H7 (cell line): ENCODE measurements at regions not wholly inside any gene's neighbourhood (a gene's known extent, or its start where the extent isn't known, plus 50 kb on each side); places are given as distances from the start of the nearest gene placed in this dataset.

Source experiments
- DNase-seq: peaks from one replicate; pipeline ENCODE4 v3.0.0; 2012
- H3K27me3 ChIP-seq: 2 replicates; pipeline ENCODE4 v1.6.0; 2011; ENCODE audit warnings: mild to moderate bottlenecking, low read length; ENCODE audit not compliant: control insufficient read depth, insufficient read depth
- H3K36me3 ChIP-seq: replicated peaks from 2 replicates; pipeline ENCODE4 v1.5.1; 2011; ENCODE audit warnings: low read length; ENCODE audit not compliant: control insufficient read depth, insufficient read depth
- H3K4me3 ChIP-seq: 2 replicates; pipeline ENCODE4 v1.5.1; 2011; ENCODE audit warnings: low read depth, mild to moderate bottlenecking, control low read depth, low read length, moderate library complexity; ENCODE audit not compliant: insufficient read depth

DNA sequence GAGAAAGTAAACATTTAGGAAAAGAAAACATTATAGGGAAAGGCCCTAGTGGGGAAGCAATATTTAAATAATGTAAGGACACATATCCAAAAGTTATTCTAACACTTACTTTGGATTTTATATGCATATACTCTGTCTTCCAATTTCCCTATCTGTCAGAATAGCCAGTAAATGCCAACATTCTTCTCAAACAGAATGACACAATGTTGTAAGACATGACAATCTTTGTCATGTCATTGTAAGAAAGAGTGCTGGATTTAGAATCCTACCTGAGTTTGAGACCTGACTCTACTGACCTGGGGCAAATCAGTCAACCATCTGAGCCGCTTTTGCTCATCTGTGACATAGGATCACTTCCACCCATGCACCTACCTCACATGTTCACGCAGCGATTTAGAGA is 198.3 kb downstream of the PHLDA1 start:
- H3K4me3 ChIP-seq: no peak overlapping the region
- DNase-seq: no peak
- H3K36me3 ChIP-seq: no peaks in the 10 kb centered on the region
- no peaks in the 10 kb centered on the region for H3K27me3 ChIP-seq

DNA sequence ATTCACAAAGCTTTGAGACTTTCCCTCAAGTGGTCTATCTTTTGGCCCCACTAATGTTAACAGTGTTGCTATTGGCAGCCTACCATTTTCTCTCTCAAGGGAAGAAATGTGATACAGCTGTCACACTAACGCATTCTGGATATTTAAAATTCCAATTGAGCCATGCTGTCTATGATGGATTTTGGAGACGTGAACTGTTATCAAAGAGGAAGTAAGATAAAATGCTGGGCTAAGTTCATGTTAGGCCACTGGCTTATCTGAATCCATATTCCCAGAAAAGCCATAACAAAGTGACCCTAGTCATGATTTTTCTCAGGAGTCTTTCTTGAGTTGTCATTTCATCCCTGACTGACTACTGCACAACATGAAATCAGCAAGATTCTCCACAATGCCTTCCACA is 200.2 kb downstream of the PHLDA1 start:
- DNase-seq: no peak
- Histone ChIP-seq H3K27me3 (no peaks in the 10 kb centered on the region), H3K36me3 (no peaks in the 10 kb centered on the region), H3K4me3 (no peak overlapping the region)

GRCh38 chr12:75827061-75827460 is 204.5 kb downstream of the PHLDA1 start:
- DNase-seq: no peak
- H3K27me3 ChIP-seq: no peaks in the 10 kb centered on the region
- H3K36me3 ChIP-seq: no peaks in the 10 kb centered on the region
- H3K4me3 ChIP-seq: no peak overlapping the region

DNA sequence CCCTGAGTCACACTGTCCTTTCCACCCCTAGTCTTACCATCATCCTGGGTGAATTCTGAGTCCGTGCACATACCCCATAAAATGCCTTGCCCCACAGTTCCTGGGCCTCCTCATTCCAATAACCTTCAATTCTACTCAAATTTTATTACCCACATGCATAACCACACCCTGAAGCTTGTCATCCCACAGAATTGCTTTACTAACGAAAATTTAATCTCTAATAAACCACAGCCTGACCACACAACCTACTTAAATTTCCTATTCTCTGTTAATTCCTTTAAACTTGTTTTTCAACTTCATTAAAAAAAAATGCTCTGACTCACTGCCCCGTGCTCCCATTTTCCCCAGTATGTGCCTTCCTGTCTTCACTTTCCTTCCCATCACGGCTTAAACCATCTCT is 205.9 kb downstream of the PHLDA1 start:
- Histone ChIP-seq H3K36me3 (no peaks in the 10 kb centered on the region), H3K27me3 (no peaks in the 10 kb centered on the region), H3K4me3 (no peak overlapping the region)
- no peak for DNase-seq

GRCh38 chr12:75823475-75823874 is 208.1 kb downstream of the PHLDA1 start:
- H3K4me3 ChIP-seq: no peak overlapping the region
- no peak for DNase-seq
- no peaks in the 10 kb centered on the region for H3K27me3 ChIP-seq
- H3K36me3 ChIP-seq: no peaks in the 10 kb centered on the region

DNA sequence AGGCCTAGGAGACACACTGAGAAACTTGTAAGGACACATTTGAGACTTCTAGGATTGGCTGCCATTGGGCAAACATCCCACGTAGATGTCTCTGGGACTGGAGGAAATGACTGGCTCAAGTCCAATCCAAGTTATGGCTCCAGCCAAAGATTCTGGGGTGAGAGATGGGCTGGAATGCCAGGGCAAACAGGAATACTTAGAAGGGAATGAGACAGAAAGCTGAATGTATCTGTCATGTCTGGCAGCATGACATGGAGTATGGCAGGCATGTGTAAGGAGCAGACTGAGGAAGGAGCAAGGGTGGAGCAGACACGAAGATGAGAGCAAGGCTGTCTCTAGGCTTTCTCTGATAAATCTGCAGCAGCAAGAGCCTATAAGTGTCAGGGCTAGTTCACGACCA is 209.2 kb downstream of the PHLDA1 start:
- no peak for DNase-seq
- no peak overlapping the region for H3K4me3 ChIP-seq
- H3K27me3 ChIP-seq: no peaks in the 10 kb centered on the region
- no peaks in the 10 kb centered on the region for H3K36me3 ChIP-seq

DNA sequence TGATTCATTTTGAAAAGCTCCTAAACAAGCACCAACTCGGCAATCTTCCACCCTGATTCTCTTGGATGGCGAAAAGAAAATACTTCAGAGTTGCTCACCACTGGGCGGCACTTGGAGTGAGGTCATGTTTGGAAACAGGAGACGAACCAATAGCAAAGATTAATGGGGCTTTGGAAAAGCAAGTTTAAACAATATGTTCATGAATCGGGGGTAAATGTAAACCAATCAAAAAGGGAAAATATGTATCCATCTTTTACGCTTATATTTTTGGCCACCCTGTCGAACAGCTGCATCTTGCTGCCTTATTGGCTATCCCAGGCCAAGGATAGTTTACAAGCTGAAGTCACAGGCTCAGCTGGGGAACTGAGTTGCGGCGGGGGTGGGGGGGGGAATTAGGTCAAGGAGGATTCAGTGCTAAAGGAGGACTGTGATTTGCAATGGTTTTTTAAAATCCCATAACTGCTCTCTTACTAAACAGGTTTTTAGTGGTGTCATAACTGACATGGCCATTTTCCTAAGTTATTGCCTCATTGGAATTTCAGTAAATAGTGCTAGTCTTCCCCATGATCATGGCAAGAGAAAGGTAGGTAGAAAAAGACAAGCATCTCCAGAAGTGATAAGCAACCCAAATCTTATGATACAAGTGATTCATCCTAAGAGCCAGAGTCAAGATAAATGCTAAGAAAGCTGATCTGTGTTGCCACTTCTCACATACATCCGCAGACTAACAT is 210.6 kb downstream of the PHLDA1 start:
- H3K4me3 ChIP-seq: no peak overlapping the region
- H3K27me3 ChIP-seq: no peaks in the 10 kb centered on the region
- no peak for DNase-seq
- H3K36me3 ChIP-seq: no peaks in the 10 kb centered on the region

DNA sequence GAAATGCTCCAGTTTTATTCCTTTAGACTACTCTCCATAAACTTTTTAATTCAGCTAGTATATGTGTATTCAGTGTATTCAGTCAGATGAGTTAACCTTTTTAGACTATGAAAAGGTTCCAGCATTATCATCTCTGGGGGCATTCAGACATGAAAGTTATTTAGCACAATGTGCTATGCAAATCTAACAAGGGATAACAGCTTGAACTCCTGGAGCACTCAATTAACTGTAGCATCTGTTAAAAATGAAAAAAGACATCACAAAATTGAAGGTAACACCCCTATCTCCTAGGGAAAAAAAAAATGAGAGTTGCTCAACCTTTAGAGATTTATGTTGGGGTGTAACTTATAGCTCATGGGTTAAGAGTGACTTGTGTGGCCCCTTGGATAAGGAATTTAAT is 211.5 kb downstream of the PHLDA1 start:
- H3K36me3 ChIP-seq: no peaks in the 10 kb centered on the region
- no peak overlapping the region for H3K4me3 ChIP-seq
- DNase-seq: no peak
- no peaks in the 10 kb centered on the region for H3K27me3 ChIP-seq

- Histone ChIP-seq H3K27me3 (no peaks in the 10 kb centered on the region), H3K36me3 (no peaks in the 10 kb centered on the region), H3K4me3 (no peak overlapping the region)
- no peak for DNase-seq
Observed at GRCh38 chr12:75819512-75819911, 212.1 kb downstream of the PHLDA1 start.

DNA sequence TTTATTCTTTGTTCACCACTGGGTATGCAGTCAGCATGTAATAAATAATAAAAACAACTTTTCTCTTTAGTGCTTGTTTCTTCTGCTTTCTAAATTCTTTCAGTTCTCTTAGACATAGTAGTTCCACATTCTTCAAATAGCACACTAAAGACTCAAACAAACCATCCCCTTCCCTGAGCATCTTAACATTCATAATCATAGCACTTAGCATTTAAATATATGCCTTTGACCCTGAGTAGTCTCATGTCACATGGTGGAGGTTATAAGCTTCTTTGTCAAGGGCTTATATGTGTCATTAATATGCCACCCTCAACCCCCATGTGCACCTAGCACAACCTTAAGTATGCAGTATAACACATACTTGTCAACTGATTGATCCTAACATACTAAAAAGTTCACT is 212.7 kb downstream of the PHLDA1 start:
- no peak for DNase-seq
- H3K4me3 ChIP-seq: no peak overlapping the region
- H3K36me3 ChIP-seq: no peaks in the 10 kb centered on the region
- no peaks in the 10 kb centered on the region for H3K27me3 ChIP-seq

DNA sequence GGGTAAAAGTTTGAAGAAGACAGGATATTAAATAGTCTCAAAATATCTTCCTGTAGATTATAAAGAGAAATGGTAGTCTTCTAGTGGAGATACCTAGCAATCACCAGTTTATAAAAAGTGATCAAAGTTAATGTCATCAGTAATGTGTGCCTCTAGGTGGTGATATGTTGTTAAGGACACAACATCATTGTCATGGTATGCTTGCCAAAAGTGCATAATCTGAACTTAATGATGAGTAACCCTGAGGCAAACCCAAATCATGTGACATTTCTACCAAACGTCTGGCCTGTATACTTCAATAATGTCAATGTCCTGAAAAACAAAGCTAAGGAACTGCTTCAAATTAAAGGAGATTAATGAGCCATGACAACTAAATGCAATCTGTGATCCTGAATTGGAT is 214.7 kb downstream of the PHLDA1 start:
- no peaks in the 10 kb centered on the region for H3K27me3 ChIP-seq
- no peak for DNase-seq
- no peaks in the 10 kb centered on the region for H3K36me3 ChIP-seq
- H3K4me3 ChIP-seq: no peak overlapping the region

- Histone ChIP-seq H3K27me3 (no peaks in the 10 kb centered on the region), H3K4me3 (no peak overlapping the region), H3K36me3 (no peaks in the 10 kb centered on the region)
- DNase-seq: no peak
Observed at GRCh38 chr12:75815756-75816155, 215.8 kb downstream of the PHLDA1 start.

- H3K4me3 ChIP-seq: no peak overlapping the region
- DNase-seq: no peak
- H3K27me3 ChIP-seq: no peaks in the 10 kb centered on the region
- H3K36me3 ChIP-seq: no peaks in the 10 kb centered on the region
Observed at GRCh38 chr12:75814851-75815754, 216.5 kb downstream of the PHLDA1 start.

GRCh38 chr12:75813072-75813471 is 218.5 kb downstream of the PHLDA1 start:
- no peaks in the 10 kb centered on the region for H3K27me3 ChIP-seq
- DNase-seq: no peak
- H3K36me3 ChIP-seq: no peaks in the 10 kb centered on the region
- H3K4me3 ChIP-seq: no peak overlapping the region

DNA sequence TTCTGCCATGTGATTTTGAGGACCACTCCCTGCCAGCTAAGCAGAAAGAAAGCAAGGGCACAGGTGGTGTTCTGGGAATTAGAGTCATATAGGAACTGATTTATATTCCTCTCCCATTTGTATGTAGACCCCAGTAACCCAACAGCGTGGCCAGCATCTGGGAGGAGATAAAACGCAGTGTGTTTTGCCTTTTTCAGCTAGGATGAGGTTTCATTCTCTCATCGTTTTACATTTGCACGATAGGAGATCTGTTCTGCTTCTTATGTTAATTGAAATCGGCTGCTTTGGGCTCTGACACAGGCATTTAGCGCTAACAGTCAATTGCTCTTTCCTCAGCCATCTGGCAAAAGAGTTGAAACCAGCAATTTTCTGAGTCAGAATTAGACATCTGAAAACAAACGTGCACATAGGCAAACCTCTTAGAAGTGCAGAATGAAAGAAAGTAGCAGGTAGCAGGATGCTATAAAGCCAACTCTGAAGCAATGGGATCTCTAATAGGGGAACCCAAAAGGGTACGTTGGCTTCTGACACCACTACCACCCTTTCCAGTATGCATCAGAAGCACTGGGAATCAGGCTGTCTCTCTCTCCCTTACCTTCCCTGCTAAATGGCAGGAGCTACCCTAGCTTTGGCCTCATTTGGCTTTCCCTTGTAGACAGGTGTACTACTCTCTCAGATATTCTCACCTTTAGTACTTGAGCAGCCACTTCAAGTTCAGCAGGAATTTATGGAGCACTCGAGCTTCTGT is 219.1 kb downstream of the PHLDA1 start:
- Histone ChIP-seq H3K4me3 (no peak overlapping the region), H3K27me3 (no peaks in the 10 kb centered on the region), H3K36me3 (no peaks in the 10 kb centered on the region)
- no peak for DNase-seq
